ENCODE measurements at regions not wholly inside any gene's neighbourhood (a gene's known extent, or its start where the extent isn't known, plus 50 kb on each side); places are given as distances from the start of the nearest gene placed in this dataset.

- TF ChIP-seq CTCF (IDR thresholded peaks at IDR 0.05) (no peak), POLR2A (IDR thresholded peaks at IDR 0.05) (no peak)
Measured at GRCh38 chr2:224324604-224325003, 77.3 kb downstream of the FAM124B start.
